ENCODE measurements at regions not wholly inside any gene's neighbourhood (a gene's known extent, or its start where the extent isn't known, plus 50 kb on each side); places are given as distances from the start of the nearest gene placed in this dataset.

- TF ChIP-seq CTCF (conservative IDR thresholded peaks at IDR 0.05) (no peak), EZH2 (IDR thresholded peaks at IDR 0.05; ENCODE audit: low read depth) (no peak)
Measured at GRCh38 chr3:177281292-177282118, 84.2 kb upstream of the TBL1XR1 start.

All from PC-9 (cell line).